ENCODE measurements at regions not wholly inside any gene's neighbourhood (a gene's known extent, or its start where the extent isn't known, plus 50 kb on each side); places are given as distances from the start of the nearest gene placed in this dataset.
A peak's percentile ranks its signal among the peaks of the same experiment; 100 is the strongest.

DNA sequence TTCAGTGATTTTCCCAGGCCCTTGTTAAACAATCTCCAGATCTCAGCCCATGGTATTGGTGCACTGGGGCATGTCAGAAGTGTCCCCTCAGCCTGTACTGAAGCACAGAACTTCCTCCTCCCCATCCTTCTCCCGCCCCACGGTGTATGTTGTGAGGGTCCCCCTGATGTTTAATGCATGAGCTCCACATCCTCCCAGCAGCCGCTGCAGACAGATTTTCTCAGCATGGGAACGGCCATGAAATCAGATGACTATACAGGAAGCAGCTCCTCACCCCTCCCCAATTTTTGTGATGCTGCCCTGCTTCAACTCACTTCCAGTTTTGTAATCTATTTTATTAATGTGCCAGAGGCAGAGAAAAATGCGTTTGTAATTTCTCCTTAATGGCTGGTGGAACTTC is 406.0 kb downstream of the MIAT start:
- CTCF ChIA-PET: no interaction called here
- H3K9me3 ChIP-seq (ENCODE audit: low read depth, low read length, poor library complexity, severe bottlenecking): no peaks in the 10 kb centered on the region
- intact Hi-C loops (cut with micrococcal nuclease; ENCODE audit: unreplicated experiment): loop anchor here (10.0 kb wide), 1 partner anchor 219 kb away; no protein-coding TSS in a partner anchor
- no peak for TF ChIP-seq EZH2 (IDR thresholded peaks at IDR 0.05; ENCODE audit: borderline replicate concordance, low read depth, low read length, poor library complexity, severe bottlenecking)
- TF ChIP-seq, protein P1, sequence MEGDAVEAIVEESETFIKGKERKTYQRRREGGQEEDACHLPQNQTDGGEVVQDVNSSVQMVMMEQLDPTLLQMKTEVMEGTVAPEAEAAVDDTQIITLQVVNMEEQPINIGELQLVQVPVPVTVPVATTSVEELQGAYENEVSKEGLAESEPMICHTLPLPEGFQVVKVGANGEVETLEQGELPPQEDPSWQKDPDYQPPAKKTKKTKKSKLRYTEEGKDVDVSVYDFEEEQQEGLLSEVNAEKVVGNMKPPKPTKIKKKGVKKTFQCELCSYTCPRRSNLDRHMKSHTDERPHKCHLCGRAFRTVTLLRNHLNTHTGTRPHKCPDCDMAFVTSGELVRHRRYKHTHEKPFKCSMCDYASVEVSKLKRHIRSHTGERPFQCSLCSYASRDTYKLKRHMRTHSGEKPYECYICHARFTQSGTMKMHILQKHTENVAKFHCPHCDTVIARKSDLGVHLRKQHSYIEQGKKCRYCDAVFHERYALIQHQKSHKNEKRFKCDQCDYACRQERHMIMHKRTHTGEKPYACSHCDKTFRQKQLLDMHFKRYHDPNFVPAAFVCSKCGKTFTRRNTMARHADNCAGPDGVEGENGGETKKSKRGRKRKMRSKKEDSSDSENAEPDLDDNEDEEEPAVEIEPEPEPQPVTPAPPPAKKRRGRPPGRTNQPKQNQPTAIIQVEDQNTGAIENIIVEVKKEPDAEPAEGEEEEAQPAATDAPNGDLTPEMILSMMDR (conservative IDR thresholded peaks at IDR 0.05; ENCODE audit: low read depth, low read length): no peak
- POLR2A ChIA-PET (ENCODE audit: low non-redundant PET): no interaction called here
- H3K4me1 ChIP-seq (ENCODE audit: insufficient read depth, low read length, poor library complexity, severe bottlenecking): peaks cover 53% of the 10 kb centered on the region
- DNase-seq (ENCODE audit: low spot score): peak; percentile 83
- peak overlapping the region; percentile 76 for H3K27ac ChIP-seq (ENCODE audit: low read depth, low read length, poor library complexity, severe bottlenecking)
- no peaks in the 10 kb centered on the region for H3K27me3 ChIP-seq (replicated peaks; ENCODE audit: insufficient read depth, low read depth, low read length, poor library complexity)
- H3K4me3 ChIP-seq (ENCODE audit: low read depth, low read length, poor library complexity, severe bottlenecking): no peak overlapping the region
- no TSS peak for BruUV-seq (replicated peaks)
- H3K36me3 ChIP-seq (ENCODE audit: insufficient read depth, low read length, poor library complexity, severe bottlenecking): no peaks in the 10 kb centered on the region

DNA sequence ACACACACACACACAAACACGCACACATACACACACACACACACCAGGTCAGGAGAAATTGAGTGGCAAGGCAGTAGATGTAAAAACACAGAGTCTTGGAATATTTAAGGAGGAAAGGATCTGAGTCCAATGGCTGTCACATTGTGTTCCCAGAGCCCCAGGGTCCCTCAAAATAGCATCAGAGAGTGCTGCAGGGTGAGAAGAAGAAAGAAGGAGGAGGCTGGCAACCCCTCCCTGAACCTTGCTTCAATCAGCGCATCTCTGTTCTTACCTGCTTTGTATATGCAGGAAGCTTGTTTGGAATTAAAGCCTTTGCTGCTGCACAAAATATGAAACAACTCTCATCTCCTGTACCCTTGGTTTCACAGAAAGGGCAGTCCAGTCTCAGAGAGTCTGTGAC is 406.5 kb downstream of the MIAT start:
- CTCF ChIA-PET: no interaction called here

DNA sequence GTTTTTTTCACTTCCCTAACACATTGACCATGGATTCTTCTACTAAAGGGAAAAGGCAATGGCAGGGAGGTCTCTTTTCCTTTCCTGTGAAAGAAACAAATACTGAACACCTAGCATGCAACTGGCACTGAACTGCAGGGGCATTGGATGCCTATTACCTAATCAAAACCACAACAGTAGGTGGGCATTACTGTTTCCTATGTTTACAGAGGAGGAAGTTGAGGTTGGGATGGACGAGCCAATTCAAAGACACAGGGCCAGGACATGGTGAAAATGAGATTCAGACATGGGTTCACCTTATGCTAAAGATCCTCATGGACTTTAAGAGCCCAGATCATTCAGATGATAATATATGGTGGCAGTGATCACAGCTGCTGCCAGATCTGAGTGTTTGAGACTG is 407.0 kb downstream of the MIAT start:
- no TSS peak for BruUV-seq (replicated peaks)
- H3K27me3 ChIP-seq (replicated peaks; ENCODE audit: insufficient read depth, low read depth, low read length, poor library complexity): no peaks in the 10 kb centered on the region
- H3K27ac ChIP-seq (ENCODE audit: low read depth, low read length, poor library complexity, severe bottlenecking): peak overlapping the region; percentile 76
- no peaks in the 10 kb centered on the region for H3K9me3 ChIP-seq (ENCODE audit: low read depth, low read length, poor library complexity, severe bottlenecking)
- H3K36me3 ChIP-seq (ENCODE audit: insufficient read depth, low read length, poor library complexity, severe bottlenecking): no peaks in the 10 kb centered on the region
- POLR2A ChIA-PET (ENCODE audit: low non-redundant PET): no interaction called here
- no peak for DNase-seq (ENCODE audit: low spot score)
- H3K4me3 ChIP-seq (ENCODE audit: low read depth, low read length, poor library complexity, severe bottlenecking): no peak overlapping the region
- peaks cover 53% of the 10 kb centered on the region for H3K4me1 ChIP-seq (ENCODE audit: insufficient read depth, low read length, poor library complexity, severe bottlenecking)
- intact Hi-C loops (cut with micrococcal nuclease; ENCODE audit: unreplicated experiment): loop anchor here (10.0 kb wide), 1 partner anchor 220 kb away; no protein-coding TSS in a partner anchor
- CTCF ChIA-PET: no interaction called here
- TF ChIP-seq, protein P1 (conservative IDR thresholded peaks at IDR 0.05; ENCODE audit: low read depth, low read length): no peak
- no peak for TF ChIP-seq EZH2 (IDR thresholded peaks at IDR 0.05; ENCODE audit: borderline replicate concordance, low read depth, low read length, poor library complexity, severe bottlenecking)

More for the DNA sequence above, 406.5 kb downstream of the MIAT start:
- intact Hi-C loops (cut with micrococcal nuclease; ENCODE audit: unreplicated experiment): loop anchor here (10.0 kb wide), 1 partner anchor 219 kb away; no protein-coding TSS in a partner anchor
- Histone ChIP-seq H3K27me3 (replicated peaks; ENCODE audit: insufficient read depth, low read depth, low read length, poor library complexity) (no peaks in the 10 kb centered on the region), H3K4me1 (ENCODE audit: insufficient read depth, low read length, poor library complexity, severe bottlenecking) (peaks cover 53% of the 10 kb centered on the region), H3K4me3 (ENCODE audit: low read depth, low read length, poor library complexity, severe bottlenecking) (no peak overlapping the region), H3K36me3 (ENCODE audit: insufficient read depth, low read length, poor library complexity, severe bottlenecking) (no peaks in the 10 kb centered on the region), H3K9me3 (ENCODE audit: low read depth, low read length, poor library complexity, severe bottlenecking) (no peaks in the 10 kb centered on the region), H3K27ac (ENCODE audit: low read depth, low read length, poor library complexity, severe bottlenecking) (peak overlapping the region; percentile 76)
- POLR2A ChIA-PET (ENCODE audit: low non-redundant PET): no interaction called here
- no peak for DNase-seq (ENCODE audit: low spot score)
- TF ChIP-seq, protein P1 (conservative IDR thresholded peaks at IDR 0.05; ENCODE audit: low read depth, low read length): no peak
- TF ChIP-seq EZH2 (IDR thresholded peaks at IDR 0.05; ENCODE audit: borderline replicate concordance, low read depth, low read length, poor library complexity, severe bottlenecking): no peak
- no TSS peak for BruUV-seq (replicated peaks)

Measured in A673 (cell line).